Neuronal stem cell (in vitro differentiated cells): ENCODE measurements at regions not wholly inside any gene's neighbourhood (a gene's known extent, or its start where the extent isn't known, plus 50 kb on each side); places are given as distances from the start of the nearest gene placed in this dataset.

Experiments
- DNase-seq: peaks from one replicate; pipeline ENCODE4 v3.0.0-alpha.2; 2013; ENCODE audit warnings: low spot score
- H2AFZ ChIP-seq: one replicate; pipeline ENCODE4 v1.6.1; 2013; ENCODE audit warnings: mild to moderate bottlenecking, low read length, inconsistent platforms
- H2AK5ac ChIP-seq: 2 replicates; pipeline ENCODE4 v1.6.1; 2013; ENCODE audit warnings: low read depth, mild to moderate bottlenecking, inconsistent platforms, low read length, moderate library complexity, mixed read lengths
- H2BK120ac ChIP-seq: 2 replicates; pipeline ENCODE4 v1.6.1; 2013; ENCODE audit warnings: low read depth, mild to moderate bottlenecking, inconsistent platforms, low read length, moderate library complexity, mixed read lengths
- H2BK12ac ChIP-seq: one replicate; pipeline ENCODE4 v1.6.1; 2013; ENCODE audit warnings: low read length, inconsistent platforms
- H2BK15ac ChIP-seq: 2 replicates; pipeline ENCODE4 v1.6.1; 2013; ENCODE audit warnings: mild to moderate bottlenecking, low read length, inconsistent platforms, mixed read lengths
- H2BK5ac ChIP-seq: one replicate; pipeline ENCODE4 v1.6.1; 2013; ENCODE audit warnings: inconsistent platforms, mild to moderate bottlenecking, low read length, moderate library complexity
- H3K14ac ChIP-seq: one replicate; pipeline ENCODE4 v1.6.1; 2013; ENCODE audit warnings: low read length, inconsistent platforms
- H3K18ac ChIP-seq: 2 replicates; pipeline ENCODE4 v1.6.1; 2013; ENCODE audit warnings: low read length, inconsistent platforms
- H3K23ac ChIP-seq: 2 replicates; pipeline ENCODE4 v1.6.1; 2013; ENCODE audit warnings: low read depth, mild to moderate bottlenecking, mixed read lengths, low read length, inconsistent platforms; ENCODE audit not compliant: poor library complexity
- H3K27ac ChIP-seq: replicated peaks from 3 replicates; pipeline ENCODE4 v1.5.1; 2013; ENCODE audit warnings: low read length, inconsistent platforms
- H3K27me3 ChIP-seq, 3 experiments: 2 replicates each; pipeline ENCODE4 v1.6.1; 2013; ENCODE audit warnings: low read length in 3 of 3, mild to moderate bottlenecking in 2 of 3, inconsistent platforms in 1 of 3, low read depth in 1 of 3, mixed read lengths in 1 of 3, moderate library complexity in 1 of 3; ENCODE audit not compliant: control insufficient read depth in 3 of 3, insufficient read depth in 3 of 3
- H3K36me3 ChIP-seq, 2 donors: replicated peaks in 1 of 2; 2 replicates each; pipeline ENCODE4 v1.6.1; 2013; ENCODE audit warnings: low read length in 2 of 2; ENCODE audit not compliant: control insufficient read depth in 2 of 2, insufficient read depth in 2 of 2
- H3K4ac ChIP-seq: 2 replicates; pipeline ENCODE4 v1.6.1; 2013; ENCODE audit warnings: inconsistent platforms, mild to moderate bottlenecking, low read length, moderate library complexity
- H3K4me1 ChIP-seq, 2 donors: 1 replicate in 1 of 2; 2 replicates in 1 of 2; pipeline ENCODE4 v1.6.1; 2013; ENCODE audit warnings: low read length in 2 of 2, low read depth in 1 of 2; ENCODE audit not compliant: control insufficient read depth in 2 of 2, insufficient read depth in 1 of 2
- H3K4me2 ChIP-seq: one replicate; pipeline ENCODE4 v1.6.1; 2013; ENCODE audit warnings: mild to moderate bottlenecking, low read length, inconsistent platforms; ENCODE audit not compliant: insufficient read depth, poor library complexity, severe bottlenecking
- H3K4me3 ChIP-seq, 2 donors: 2 replicates each; pipeline ENCODE4 v1.5.1; 2013; ENCODE audit warnings: low read length in 2 of 2, mild to moderate bottlenecking in 2 of 2, inconsistent platforms in 1 of 2, moderate library complexity in 1 of 2
- H3K79me1 ChIP-seq: one replicate; pipeline ENCODE4 v1.6.1; 2013; ENCODE audit warnings: low read depth, mild to moderate bottlenecking, inconsistent platforms, low read length, moderate library complexity
- H3K9ac ChIP-seq: one replicate; pipeline ENCODE4 v1.6.1; 2013; ENCODE audit warnings: mild to moderate bottlenecking, low read depth, low read length, inconsistent platforms; ENCODE audit not compliant: poor library complexity
- H3K9me3 ChIP-seq, 2 donors: replicated peaks in 1 of 2; 2 replicates each; pipeline versions ENCODE3 to v1.6.1; 2013; ENCODE audit warnings: low read length in 2 of 2, mild to moderate bottlenecking in 2 of 2, inconsistent platforms in 1 of 2, low read depth in 1 of 2, mixed read lengths in 1 of 2, moderate library complexity in 1 of 2; ENCODE audit not compliant: control insufficient read depth in 2 of 2, insufficient read depth in 1 of 2
- H4K8ac ChIP-seq: one replicate; pipeline ENCODE4 v1.6.1; 2013; ENCODE audit warnings: low read depth, mild to moderate bottlenecking, inconsistent platforms, low read length, moderate library complexity
- H4K91ac ChIP-seq: one replicate; pipeline ENCODE4 v1.6.1; 2013; ENCODE audit warnings: low read length, low read depth, mild to moderate bottlenecking, inconsistent platforms; ENCODE audit not compliant: poor library complexity
- WGBS, 2 donors: extraction: QIAGEN DNeasy Blood & Tissue Kit; methylation state at CpG; one replicate each; pipeline ENCODE4 v1.1.7; 2013; ENCODE audit warnings: missing lambda C conversion rate in 2 of 2, mixed read lengths in 1 of 2; ENCODE audit not compliant: insufficient read length in 2 of 2, insufficient replicate concordance in 1 of 2; ENCODE audit errors: extremely low coverage in 2 of 2; 5-methylcytosine and 5-hydroxymethylcytosine counted together

GRCh38 chr6:37105148-37106050 is 64.6 kb upstream of the PIM1 start:
- H3K14ac ChIP-seq, result no peak overlapping the region
- no peak overlapping the region for H3K4me2 ChIP-seq
- H3K4me3 ChIP-seq, result no peak overlapping the region
- H2BK120ac ChIP-seq, result no peak overlapping the region
- no peak overlapping the region for H3K9ac ChIP-seq
- peaks cover 0 to 3% (median 0%) of the 10 kb centered on the region in 3 experiments for H3K27me3 ChIP-seq
- H3K9me3 ChIP-seq, result no peaks in the 10 kb centered on the region
- no peak for DNase-seq
- WGBS, 2 donors, result no CpG with 5 or more reads among the region's 6 CpGs
- no peak overlapping the region for H3K23ac ChIP-seq
- no peak overlapping the region for H2BK5ac ChIP-seq
- peaks cover 31 to 42% of the 10 kb centered on the region in 2 donors for H3K4me1 ChIP-seq
- H3K27ac ChIP-seq, result no peak overlapping the region
- no peak overlapping the region for H2BK12ac ChIP-seq
- no peak overlapping the region for H2AFZ ChIP-seq
- H4K91ac ChIP-seq, result no peak overlapping the region
- no peak overlapping the region for H2AK5ac ChIP-seq
- H4K8ac ChIP-seq, result no peak overlapping the region
- H2BK15ac ChIP-seq, result no peak overlapping the region
- no peaks in the 10 kb centered on the region for H3K36me3 ChIP-seq
- no peaks in the 10 kb centered on the region for H3K79me1 ChIP-seq
- no peak overlapping the region for H3K18ac ChIP-seq
- no peak overlapping the region for H3K4ac ChIP-seq

- Histone ChIP-seq H3K9ac (no peak overlapping the region), H2BK12ac (no peak overlapping the region), H2BK5ac (no peak overlapping the region), H3K4me3 (no peak overlapping the region), H4K91ac (no peak overlapping the region), H3K18ac (no peak overlapping the region), H3K4ac (no peak overlapping the region), H3K36me3 (no peaks in the 10 kb centered on the region), H3K4me2 (no peak overlapping the region), H2BK15ac (no peak overlapping the region), H2AK5ac (no peak overlapping the region), H2AFZ (no peak overlapping the region), H3K27ac (no peak overlapping the region), H2BK120ac (no peak overlapping the region), H3K14ac (no peak overlapping the region), H4K8ac (no peak overlapping the region), H3K23ac (no peak overlapping the region), H3K9me3 (no peaks in the 10 kb centered on the region), H3K4me1 (peaks cover 30 to 41% of the 10 kb centered on the region in 2 donors), H3K27me3 (peaks cover 0 to under 1% (median 0%) of the 10 kb centered on the region in 3 experiments), H3K79me1 (no peaks in the 10 kb centered on the region)
- DNase-seq, result no peak
Measured at GRCh38 chr6:37106051-37106363, 63.9 kb upstream of the PIM1 start.

- Histone ChIP-seq H2BK12ac (no peak overlapping the region), H4K91ac (no peak overlapping the region), H3K14ac (no peak overlapping the region), H3K27ac (no peak overlapping the region), H3K4me2 (no peak overlapping the region), H4K8ac (no peak overlapping the region), H2BK5ac (no peak overlapping the region), H2BK15ac (no peak overlapping the region), H2BK120ac (no peak overlapping the region), H3K9ac (no peak overlapping the region), H3K36me3 (no peaks in the 10 kb centered on the region), H2AK5ac (no peak overlapping the region), H3K18ac (no peak overlapping the region), H3K79me1 (no peaks in the 10 kb centered on the region), H3K4me3 (no peak overlapping the region), H3K9me3 (no peaks in the 10 kb centered on the region), H3K4me1 (peaks cover 27 to 37% of the 10 kb centered on the region in 2 donors), H2AFZ (no peak overlapping the region), H3K23ac (no peak overlapping the region), H3K27me3 (no peaks in the 10 kb centered on the region), H3K4ac (no peak overlapping the region)
- WGBS, 2 donors, result no CpG with 5 or more reads among the region's 8 CpGs
- DNase-seq, result no peak
Measured at GRCh38 chr6:37106554-37106953, 63.4 kb upstream of the PIM1 start.

GRCh38 chr6:37106982-37107491 is 62.9 kb upstream of the PIM1 start:
- no peak overlapping the region for H3K4me2 ChIP-seq
- no peak overlapping the region for H3K18ac ChIP-seq
- H3K4ac ChIP-seq, result no peak overlapping the region
- H3K4me3 ChIP-seq, result no peak overlapping the region
- H2BK12ac ChIP-seq, result no peak overlapping the region
- no peak overlapping the region for H4K91ac ChIP-seq
- H2AK5ac ChIP-seq, result no peak overlapping the region
- no peak overlapping the region for H4K8ac ChIP-seq
- H3K27me3 ChIP-seq, result no peaks in the 10 kb centered on the region
- no peak overlapping the region for H2BK15ac ChIP-seq
- DNase-seq, result no peak
- H2BK5ac ChIP-seq, result no peak overlapping the region
- peaks cover 23 to 33% of the 10 kb centered on the region in 2 donors for H3K4me1 ChIP-seq
- no peak overlapping the region for H3K27ac ChIP-seq
- H3K9ac ChIP-seq, result no peak overlapping the region
- H3K14ac ChIP-seq, result no peak overlapping the region
- no peak overlapping the region for H3K23ac ChIP-seq
- no peaks in the 10 kb centered on the region for H3K79me1 ChIP-seq
- WGBS, 2 donors, result no CpG with 5 or more reads among the region's 7 CpGs
- H2AFZ ChIP-seq, result no peak overlapping the region
- H2BK120ac ChIP-seq, result no peak overlapping the region
- H3K36me3 ChIP-seq, result no peaks in the 10 kb centered on the region
- no peaks in the 10 kb centered on the region for H3K9me3 ChIP-seq
